Liver (tissue), 3 donors: ENCODE measurements at regions not wholly inside any gene's neighbourhood (a gene's known extent, or its start where the extent isn't known, plus 50 kb on each side); places are given as distances from the start of the nearest gene placed in this dataset.

Experiments
- MAX ChIP-seq: IDR thresholded peaks from 2 replicates; pipeline ENCODE4 v1.6.1; 2016; ENCODE audit warnings: antibody characterized with exemption
- NR2F2 ChIP-seq: IDR thresholded peaks from 2 replicates; pipeline ENCODE4 v1.6.1; 2016; ENCODE audit warnings: antibody characterized with exemption
- RAD21 ChIP-seq, 2 donors: IDR thresholded peaks; 2 replicates each; pipeline ENCODE4 v1.6.1; 2016; ENCODE audit warnings: antibody characterized with exemption in 2 of 2, mild to moderate bottlenecking in 2 of 2
- TAF1 ChIP-seq: conservative IDR thresholded peaks from 2 replicates; pipeline ENCODE4 v1.6.1; 2016; ENCODE audit warnings: antibody characterized with exemption, mild to moderate bottlenecking
- TF ChIP-seq, protein P1 (sequence below): fragments of 150-350 bp; IDR thresholded peaks from 2 replicates; pipeline ENCODE4 v1.5.1; 2017; ENCODE audit warnings: improper control_type of control experiment, low read depth, low read length; ENCODE audit not compliant: missing input control
- donor health status: healthy.
- donor health status: healthy.

GRCh38 chr1:98098473-98098872 lies 177.6 kb upstream of the DPYD start:
- TF ChIP-seq RAD21 (IDR thresholded peaks at IDR 0.05) (no peak), TAF1 (no peak), NR2F2 (no peak), MAX (no peak)
- TF ChIP-seq, protein P1, sequence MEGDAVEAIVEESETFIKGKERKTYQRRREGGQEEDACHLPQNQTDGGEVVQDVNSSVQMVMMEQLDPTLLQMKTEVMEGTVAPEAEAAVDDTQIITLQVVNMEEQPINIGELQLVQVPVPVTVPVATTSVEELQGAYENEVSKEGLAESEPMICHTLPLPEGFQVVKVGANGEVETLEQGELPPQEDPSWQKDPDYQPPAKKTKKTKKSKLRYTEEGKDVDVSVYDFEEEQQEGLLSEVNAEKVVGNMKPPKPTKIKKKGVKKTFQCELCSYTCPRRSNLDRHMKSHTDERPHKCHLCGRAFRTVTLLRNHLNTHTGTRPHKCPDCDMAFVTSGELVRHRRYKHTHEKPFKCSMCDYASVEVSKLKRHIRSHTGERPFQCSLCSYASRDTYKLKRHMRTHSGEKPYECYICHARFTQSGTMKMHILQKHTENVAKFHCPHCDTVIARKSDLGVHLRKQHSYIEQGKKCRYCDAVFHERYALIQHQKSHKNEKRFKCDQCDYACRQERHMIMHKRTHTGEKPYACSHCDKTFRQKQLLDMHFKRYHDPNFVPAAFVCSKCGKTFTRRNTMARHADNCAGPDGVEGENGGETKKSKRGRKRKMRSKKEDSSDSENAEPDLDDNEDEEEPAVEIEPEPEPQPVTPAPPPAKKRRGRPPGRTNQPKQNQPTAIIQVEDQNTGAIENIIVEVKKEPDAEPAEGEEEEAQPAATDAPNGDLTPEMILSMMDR, result no peak
